Large intestine (tissue), 3 donors: ENCODE measurements at regions not wholly inside any gene's neighbourhood (a gene's known extent, or its start where the extent isn't known, plus 50 kb on each side); places are given as distances from the start of the nearest gene placed in this dataset.
"Not testable (repeated sequence)": the region's sequence is repeated elsewhere in the genome, so short reads cannot be mapped to it uniquely, and the experiment has no call there.

Experiments
- DNase-seq, 2 donors: peaks; one replicate each; pipeline versions ENCODE4 v3.0.0 to v3.0.0-alpha.2; 2013
- H3K27ac ChIP-seq: one replicate; pipeline ENCODE4 v1.5.1; 2013; ENCODE audit warnings: low read length
- H3K27me3 ChIP-seq: 2 replicates; pipeline ENCODE4 v1.6.1; 2013; ENCODE audit warnings: low read length; ENCODE audit not compliant: control insufficient read depth, insufficient read depth
- H3K36me3 ChIP-seq: 2 replicates; pipeline ENCODE4 v1.6.1; 2013; ENCODE audit warnings: low read length; ENCODE audit not compliant: control insufficient read depth, insufficient read depth
- H3K4me1 ChIP-seq: one replicate; pipeline ENCODE4 v1.6.1; 2013; ENCODE audit warnings: low read length; ENCODE audit not compliant: control insufficient read depth, insufficient read depth
- H3K4me3 ChIP-seq: one replicate; pipeline ENCODE4 v1.5.1; 2013; ENCODE audit warnings: low read length
- H3K9me3 ChIP-seq: one replicate; pipeline ENCODE4 v1.6.1; 2013; ENCODE audit warnings: mild to moderate bottlenecking, low read depth, low read length, moderate library complexity; ENCODE audit not compliant: control insufficient read depth
- WGBS: methylation state at CpG from one replicate; pipeline ENCODE4 v1.1.5; 2013; ENCODE audit warnings: low lambda C conversion rate; ENCODE audit not compliant: insufficient coverage; 5-methylcytosine and 5-hydroxymethylcytosine counted together

DNA sequence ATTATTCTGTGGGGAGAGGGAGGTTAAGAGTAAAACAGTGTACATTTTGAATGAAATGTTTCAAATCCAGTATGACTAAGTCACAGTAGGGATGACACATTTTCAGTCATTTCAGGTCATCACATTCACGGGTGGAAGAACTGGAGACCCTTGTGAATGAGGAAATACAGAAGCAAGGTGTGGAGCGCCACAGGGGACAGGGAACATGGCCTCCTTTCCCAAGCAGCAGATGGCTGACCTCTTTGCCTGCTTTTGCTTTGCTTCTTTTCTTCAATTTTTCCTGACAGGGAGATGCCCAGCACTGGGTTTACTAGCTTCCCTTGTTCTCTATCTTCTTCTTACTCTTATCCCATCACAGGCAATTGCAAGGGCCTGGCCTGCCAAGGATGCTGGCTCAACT, 278.9 kb upstream of the DLGAP1 start:
- H3K4me1 ChIP-seq: no peaks in the 10 kb centered on the region
- no peak for DNase-seq
- no peaks in the 10 kb centered on the region for H3K27me3 ChIP-seq
- WGBS: no CpG with 5 or more reads among the region's 2 CpGs
- no peaks in the 10 kb centered on the region for H3K36me3 ChIP-seq
- H3K4me3 ChIP-seq: no peak overlapping the region
- no peak overlapping the region for H3K27ac ChIP-seq
- no peaks in the 10 kb centered on the region for H3K9me3 ChIP-seq

DNA sequence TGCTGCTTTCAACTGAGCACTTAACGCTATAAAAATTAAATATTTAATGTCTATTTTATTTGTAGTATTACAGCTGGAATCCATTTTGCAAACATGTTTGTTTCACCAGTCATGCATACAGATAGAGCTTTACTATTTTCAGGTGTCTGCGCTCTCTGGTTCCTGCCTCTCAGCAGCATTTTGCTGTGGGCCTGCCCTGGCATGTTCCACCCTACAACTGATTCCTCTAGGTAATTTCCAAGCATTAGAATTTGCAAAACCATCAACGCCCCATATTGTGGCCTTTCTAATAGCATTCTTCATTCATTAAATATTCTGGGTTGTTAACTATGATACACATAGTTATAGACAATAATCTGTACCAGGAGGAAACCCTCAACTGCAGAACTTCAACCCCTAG, 266.4 kb upstream of the DLGAP1 start:
- Histone ChIP-seq H3K4me1 (no peaks in the 10 kb centered on the region), H3K9me3 (no peaks in the 10 kb centered on the region), H3K4me3 (no peak overlapping the region), H3K27me3 (no peaks in the 10 kb centered on the region), H3K36me3 (no peaks in the 10 kb centered on the region), H3K27ac (no peak overlapping the region)
- no peak for DNase-seq
- 100% methylated on average over 1 of the region's 3 CpGs for WGBS

DNA sequence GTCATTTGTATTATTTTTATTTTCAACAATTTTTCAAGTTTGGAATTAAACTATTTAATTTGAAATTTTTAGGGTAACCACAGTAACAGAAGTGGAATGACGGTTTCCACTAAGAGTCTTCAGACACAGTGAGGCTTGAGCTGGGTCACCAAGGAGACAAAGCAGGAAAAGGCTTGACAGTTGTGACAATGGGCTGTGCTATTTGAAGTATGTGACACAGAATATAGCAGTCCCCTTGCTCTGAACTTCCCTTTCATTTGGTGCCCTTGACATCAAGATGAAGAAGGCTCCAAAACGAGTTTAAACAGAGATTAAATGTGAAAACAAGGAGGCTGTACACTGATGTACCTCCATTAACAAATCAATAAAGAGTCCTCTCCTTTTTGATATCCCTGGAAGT, 265.4 kb upstream of the DLGAP1 start:
- no peaks in the 10 kb centered on the region for H3K36me3 ChIP-seq
- no peaks in the 10 kb centered on the region for H3K27me3 ChIP-seq
- H3K9me3 ChIP-seq: no peaks in the 10 kb centered on the region
- no peak overlapping the region for H3K27ac ChIP-seq
- no peaks in the 10 kb centered on the region for H3K4me1 ChIP-seq
- WGBS: 79% methylated on average over 2 of the region's 2 CpGs
- H3K4me3 ChIP-seq: no peak overlapping the region
- DNase-seq: no peak

DNA sequence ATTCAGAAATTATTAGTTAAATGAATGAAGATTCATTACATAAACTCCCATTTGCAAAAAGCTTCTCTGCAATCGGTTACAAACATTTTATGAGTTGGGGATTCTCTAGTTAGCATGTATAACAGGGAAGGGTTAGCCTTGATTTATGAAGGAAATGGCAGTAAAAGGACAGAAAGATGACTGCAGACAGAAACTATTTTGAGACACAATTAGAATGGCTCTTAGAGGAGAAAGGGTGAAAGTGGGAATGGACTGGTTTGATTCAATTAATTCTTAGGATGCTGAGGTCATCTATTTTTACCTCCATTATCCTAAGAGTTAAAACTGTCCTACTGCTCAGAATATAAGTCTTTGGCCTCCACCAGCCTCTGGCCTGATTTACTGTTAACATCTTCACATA, 250.8 kb upstream of the DLGAP1 start:
- H3K4me1 ChIP-seq: no peaks in the 10 kb centered on the region
- H3K4me3 ChIP-seq: no peak overlapping the region
- H3K27ac ChIP-seq: no peak overlapping the region
- WGBS: 100% methylated on average over 1 of the region's 1 CpG
- H3K9me3 ChIP-seq: no peaks in the 10 kb centered on the region
- H3K27me3 ChIP-seq: no peaks in the 10 kb centered on the region
- no peak for DNase-seq
- no peaks in the 10 kb centered on the region for H3K36me3 ChIP-seq

DNA sequence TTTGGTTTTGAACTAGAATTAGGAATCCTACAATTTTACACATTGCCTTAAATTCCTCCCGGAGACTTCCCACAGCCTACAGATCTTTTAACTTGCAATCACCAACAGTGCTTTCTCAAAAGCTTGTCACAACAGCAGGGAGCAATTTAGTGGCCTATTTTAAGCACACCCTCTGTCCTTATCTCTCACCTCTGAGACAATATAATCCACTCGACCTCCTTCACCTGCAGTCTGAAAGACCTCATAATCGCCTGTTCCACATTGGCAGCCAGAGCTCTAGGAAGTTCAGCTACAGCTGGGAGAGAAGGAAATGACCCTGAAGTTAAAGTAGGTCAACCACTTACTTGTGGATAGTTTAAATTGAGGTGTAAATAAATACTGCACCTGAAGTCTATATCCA, 249.7 kb upstream of the DLGAP1 start:
- no peak for DNase-seq
- H3K27ac ChIP-seq: no peak overlapping the region
- no peaks in the 10 kb centered on the region for H3K9me3 ChIP-seq
- no peaks in the 10 kb centered on the region for H3K27me3 ChIP-seq
- H3K4me1 ChIP-seq: no peaks in the 10 kb centered on the region
- no peaks in the 10 kb centered on the region for H3K36me3 ChIP-seq
- 27% methylated on average over 2 of the region's 3 CpGs for WGBS
- H3K4me3 ChIP-seq: no peak overlapping the region

DNA sequence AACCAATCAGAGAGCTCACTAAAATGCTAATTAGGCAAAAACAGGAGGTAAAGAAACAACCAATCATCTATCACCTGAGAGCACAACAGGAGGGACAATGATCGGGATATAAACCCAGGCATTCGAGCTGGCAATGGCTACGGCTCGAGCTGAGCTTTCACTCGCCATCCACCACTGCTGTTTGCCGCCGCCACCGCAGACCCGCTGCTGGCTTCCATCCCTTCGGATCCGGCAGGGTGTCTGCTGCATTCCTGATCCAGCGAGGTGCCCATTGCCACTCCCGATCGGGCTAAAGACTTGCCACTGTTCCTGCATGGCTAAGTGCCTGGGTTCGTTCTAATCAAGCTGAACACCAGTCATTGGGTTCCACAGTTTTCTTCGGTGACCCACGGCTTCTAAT, 236.7 kb upstream of the DLGAP1 start:
- WGBS: 90% methylated on average over 2 of the region's 17 CpGs

DNA sequence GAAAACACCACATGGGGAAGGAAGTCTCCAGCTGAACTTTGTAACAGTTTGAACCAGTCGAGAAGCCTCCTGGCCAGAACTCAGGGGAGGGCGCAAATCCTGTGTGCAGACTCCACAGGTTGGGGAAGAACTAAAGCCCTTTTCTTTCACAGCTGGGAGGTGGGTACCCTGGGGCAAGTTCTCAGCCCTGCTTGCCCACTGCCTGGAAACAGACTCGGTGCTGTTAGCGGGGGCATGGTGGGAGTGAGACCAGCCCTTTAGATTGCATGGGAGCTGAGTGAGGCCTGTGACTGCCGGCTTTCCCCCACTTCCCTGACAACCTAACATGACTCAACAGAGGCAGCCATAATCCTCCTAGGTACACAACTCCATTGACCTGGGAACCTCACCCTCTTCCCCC, 223.6 kb upstream of the DLGAP1 start:
- H3K27ac ChIP-seq, H3K4me1 ChIP-seq, DNase-seq, H3K9me3 ChIP-seq, H3K4me3 ChIP-seq, H3K36me3 ChIP-seq, H3K27me3 ChIP-seq: not testable (repeated sequence)
- WGBS: no CpG with 5 or more reads among the region's 5 CpGs

More for the DNA sequence above, 236.7 kb upstream of the DLGAP1 start:
- DNase-seq: no peak
- Histone ChIP-seq H3K36me3 (no peaks in the 10 kb centered on the region), H3K9me3 (peaks cover 6% of the 10 kb centered on the region), H3K27ac (no peak overlapping the region), H3K4me3 (no peak overlapping the region), H3K4me1 (no peaks in the 10 kb centered on the region), H3K27me3 (no peaks in the 10 kb centered on the region)

DNA sequence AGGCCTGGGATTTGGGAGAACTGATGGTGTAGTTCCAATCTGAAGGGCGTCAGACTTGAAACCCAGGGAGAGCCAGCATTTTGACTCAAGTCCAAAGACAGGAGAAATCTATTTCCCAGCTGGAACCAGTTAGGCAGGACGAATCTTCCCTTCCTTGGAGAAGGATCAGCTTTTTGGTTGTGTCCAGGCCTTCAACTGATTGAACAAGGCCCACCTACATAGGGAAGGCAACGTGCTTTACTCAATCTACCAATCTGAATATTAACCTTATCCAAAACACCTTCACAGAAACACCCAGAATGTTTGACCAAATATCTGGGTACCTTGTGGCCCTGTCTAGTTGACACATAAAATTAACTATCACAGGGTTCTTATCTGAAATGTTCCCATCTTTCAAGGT, 221.9 kb upstream of the DLGAP1 start:
- Histone ChIP-seq H3K36me3 (no peaks in the 10 kb centered on the region), H3K4me1 (no peaks in the 10 kb centered on the region), H3K27me3 (no peaks in the 10 kb centered on the region), H3K4me3 (no peak overlapping the region), H3K27ac (no peak overlapping the region), H3K9me3 (no peaks in the 10 kb centered on the region)
- no peak for DNase-seq
- WGBS: no CpG with 5 or more reads among the region's 3 CpGs

DNA sequence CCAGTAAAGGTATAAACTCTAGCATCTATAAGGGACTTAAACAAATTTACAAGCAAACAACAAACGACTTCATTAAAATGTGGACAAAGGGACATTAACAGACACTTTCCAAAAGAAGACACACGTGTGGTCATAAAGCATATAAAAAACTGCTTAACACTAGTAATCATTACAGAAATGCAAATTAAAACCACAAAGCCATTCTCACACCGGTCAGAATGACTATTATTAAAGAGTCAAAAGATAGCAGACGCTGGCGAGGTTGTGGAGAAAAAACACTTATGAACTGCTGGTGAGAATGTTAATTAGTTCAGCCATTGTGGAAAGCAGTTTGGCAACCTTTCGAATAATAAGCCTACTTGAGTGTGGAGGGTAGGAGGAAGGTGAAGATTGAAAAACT, 217.1 kb upstream of the DLGAP1 start:
- Histone ChIP-seq H3K27me3 (no peaks in the 10 kb centered on the region), H3K9me3 (peaks cover 11% of the 10 kb centered on the region), H3K36me3 (no peaks in the 10 kb centered on the region), H3K27ac (no peak overlapping the region), H3K4me3 (no peak overlapping the region), H3K4me1 (no peaks in the 10 kb centered on the region)
- WGBS: 82% methylated on average over 5 of the region's 6 CpGs
- no peak for DNase-seq

DNA sequence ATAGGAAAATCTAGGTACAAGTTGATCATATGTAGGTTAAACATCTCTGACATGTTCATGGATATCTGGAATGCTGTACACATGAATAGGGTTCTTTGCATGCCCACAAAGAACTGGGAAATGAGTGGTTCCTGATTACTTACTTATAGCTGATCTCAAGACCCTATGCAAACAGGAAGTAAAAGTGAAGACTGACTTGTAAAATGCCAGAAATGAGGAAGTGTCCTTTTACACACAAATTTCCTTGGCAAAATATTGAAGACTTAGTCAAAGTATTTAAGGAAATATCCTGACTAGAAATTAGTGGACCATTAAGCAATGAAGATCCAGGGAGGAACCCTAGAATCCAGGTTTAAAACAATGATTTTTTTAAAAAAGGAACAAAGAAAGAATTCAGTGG, 203.7 kb upstream of the DLGAP1 start:
- Histone ChIP-seq H3K27me3 (no peaks in the 10 kb centered on the region), H3K27ac (no peak overlapping the region), H3K4me1 (no peaks in the 10 kb centered on the region), H3K36me3 (no peaks in the 10 kb centered on the region), H3K4me3 (no peak overlapping the region), H3K9me3 (no peaks in the 10 kb centered on the region)
- no peak for DNase-seq

DNA sequence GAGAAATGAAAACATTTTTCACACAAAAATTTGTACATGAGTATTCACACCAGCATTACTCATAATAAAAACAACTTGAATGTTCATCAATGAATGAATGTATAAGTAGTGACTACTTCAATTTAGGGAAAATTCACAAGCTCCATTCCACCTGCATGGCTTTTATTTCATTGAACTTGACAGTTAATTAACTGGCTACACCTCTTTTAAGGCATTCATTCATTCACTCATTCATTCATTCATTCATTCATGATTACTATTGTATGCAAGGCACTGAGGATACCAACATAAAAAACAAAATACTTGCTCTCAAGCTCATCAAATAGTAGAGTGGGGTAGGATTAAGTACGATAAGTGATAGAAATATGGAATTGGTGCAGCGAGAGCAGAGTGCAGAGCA, 198.3 kb upstream of the DLGAP1 start:
- WGBS: 100% methylated on average over 2 of the region's 2 CpGs
- H3K9me3 ChIP-seq: no peaks in the 10 kb centered on the region
- H3K27ac ChIP-seq: no peak overlapping the region
- no peaks in the 10 kb centered on the region for H3K27me3 ChIP-seq
- H3K36me3 ChIP-seq: no peaks in the 10 kb centered on the region
- H3K4me1 ChIP-seq: no peaks in the 10 kb centered on the region
- no peak for DNase-seq
- no peak overlapping the region for H3K4me3 ChIP-seq
